Activated CD4-positive, alpha-beta T cell treated with anti-CD3 and anti-CD28 coated beads, Interleukin-2, amount 10 ng/mL, durations not matched to agents 7 days and 5 days (primary cell): ENCODE measurements at regions not wholly inside any gene's neighbourhood (a gene's known extent, or its start where the extent isn't known, plus 50 kb on each side); places are given as distances from the start of the nearest gene placed in this dataset.

Experiments used
- CTCF ChIA-PET: fragments of 350-600 bp; sonication (Branson Sonifier 250); formaldehyde crosslinking; loops from one replicate; lab custom pipeline; 2021; ENCODE audit warnings: antibody characterized with exemption; lab: Charles Lee
- POLR2A ChIA-PET: fragments of 350-600 bp; sonication (Branson Sonifier 250); formaldehyde crosslinking; loops from one replicate; lab custom pipeline; 2021; ENCODE audit warnings: antibody characterized with exemption; lab: Charles Lee
- DNase-seq: peaks from one replicate; pipeline ENCODE4 v3.0.0-alpha.2; 2020
- H3K27ac Mint-ChIP-seq: one replicate; pipeline ENCODE4 v1.8.0; 2021; ENCODE audit warnings: mild to moderate bottlenecking, moderate library complexity, mixed read lengths
- H3K27me3 Mint-ChIP-seq: one replicate; pipeline ENCODE4 v1.8.0; 2021; ENCODE audit warnings: mixed read lengths
- H3K36me3 Mint-ChIP-seq: one replicate; pipeline ENCODE4 v1.8.0; 2021; ENCODE audit warnings: low read depth, mixed read lengths
- H3K4me1 Mint-ChIP-seq: one replicate; pipeline ENCODE4 v1.8.0; 2021; ENCODE audit warnings: mixed read lengths
- H3K4me3 Mint-ChIP-seq: one replicate; pipeline ENCODE4 v1.8.0; 2021; ENCODE audit warnings: mild to moderate bottlenecking, moderate library complexity, mixed read lengths
- H3K9me3 Mint-ChIP-seq: one replicate; pipeline ENCODE4 v1.8.0; 2021; ENCODE audit warnings: mixed read lengths

GRCh38 chr14:57943541-57943940 is 77.6 kb upstream of the SLC35F4 start:
- H3K36me3 Mint-ChIP-seq = no peaks in the 10 kb centered on the region
- peaks cover 3% of the 10 kb centered on the region for H3K27me3 Mint-ChIP-seq
- ChIA-PET POLR2A (no interaction called here), CTCF (no interaction called here)
- no peaks in the 10 kb centered on the region for H3K9me3 Mint-ChIP-seq
- no peak overlapping the region for H3K27ac Mint-ChIP-seq
- no peak overlapping the region for H3K4me3 Mint-ChIP-seq
- no peak for DNase-seq
- H3K4me1 Mint-ChIP-seq = no peaks in the 10 kb centered on the region

GRCh38 chr14:57943038-57943437 is 77.1 kb upstream of the SLC35F4 start:
- no peaks in the 10 kb centered on the region for H3K9me3 Mint-ChIP-seq
- POLR2A ChIA-PET = no interaction called here
- no peaks in the 10 kb centered on the region for H3K4me1 Mint-ChIP-seq
- no peak overlapping the region for H3K4me3 Mint-ChIP-seq
- no peak for DNase-seq
- peaks cover 3% of the 10 kb centered on the region for H3K27me3 Mint-ChIP-seq
- no peaks in the 10 kb centered on the region for H3K36me3 Mint-ChIP-seq
- CTCF ChIA-PET = no interaction called here
- no peak overlapping the region for H3K27ac Mint-ChIP-seq

- no peak overlapping the region for H3K4me3 Mint-ChIP-seq
- ChIA-PET CTCF (no interaction called here), POLR2A (no interaction called here)
- no peak for DNase-seq
- H3K27ac Mint-ChIP-seq = no peak overlapping the region
- no peaks in the 10 kb centered on the region for H3K36me3 Mint-ChIP-seq
- no peaks in the 10 kb centered on the region for H3K4me1 Mint-ChIP-seq
- H3K9me3 Mint-ChIP-seq = no peaks in the 10 kb centered on the region
- no peaks in the 10 kb centered on the region for H3K27me3 Mint-ChIP-seq
These were observed 73.2 kb upstream of the SLC35F4 start for GRCh38 chr14:57939084-57939483.

DNA sequence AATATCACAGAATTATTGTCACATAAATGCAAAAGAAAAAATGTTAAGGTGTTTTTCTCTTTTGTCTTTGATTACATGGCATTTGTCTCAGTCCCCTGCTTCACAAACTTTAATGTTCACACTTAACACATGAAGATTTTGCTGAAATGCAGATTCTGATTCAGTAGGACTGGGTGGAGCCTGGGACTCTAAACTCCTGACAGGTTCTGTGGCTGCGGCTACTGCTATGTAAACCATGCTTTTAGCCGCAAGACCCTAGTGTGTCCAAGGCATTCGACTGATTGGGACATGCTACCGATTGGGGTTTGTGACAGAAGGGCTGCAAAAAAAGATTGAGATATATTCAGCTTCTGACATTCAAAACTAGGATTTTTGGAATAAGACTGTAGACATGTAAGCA is 72.6 kb upstream of the SLC35F4 start:
- DNase-seq = no peak
- no peak overlapping the region for H3K4me3 Mint-ChIP-seq
- CTCF ChIA-PET = no interaction called here
- H3K4me1 Mint-ChIP-seq = no peaks in the 10 kb centered on the region
- no peaks in the 10 kb centered on the region for H3K36me3 Mint-ChIP-seq
- no peaks in the 10 kb centered on the region for H3K27me3 Mint-ChIP-seq
- POLR2A ChIA-PET = no interaction called here
- H3K9me3 Mint-ChIP-seq = no peaks in the 10 kb centered on the region
- H3K27ac Mint-ChIP-seq = no peak overlapping the region

- H3K4me1 Mint-ChIP-seq = no peaks in the 10 kb centered on the region
- H3K4me3 Mint-ChIP-seq = no peak overlapping the region
- DNase-seq = no peak
- H3K27ac Mint-ChIP-seq = no peak overlapping the region
- CTCF ChIA-PET = no interaction called here
- H3K9me3 Mint-ChIP-seq = no peaks in the 10 kb centered on the region
- no peaks in the 10 kb centered on the region for H3K36me3 Mint-ChIP-seq
- no peaks in the 10 kb centered on the region for H3K27me3 Mint-ChIP-seq
- POLR2A ChIA-PET = no interaction called here
These were observed 71.8 kb upstream of the SLC35F4 start for GRCh38 chr14:57937676-57938075.

DNA sequence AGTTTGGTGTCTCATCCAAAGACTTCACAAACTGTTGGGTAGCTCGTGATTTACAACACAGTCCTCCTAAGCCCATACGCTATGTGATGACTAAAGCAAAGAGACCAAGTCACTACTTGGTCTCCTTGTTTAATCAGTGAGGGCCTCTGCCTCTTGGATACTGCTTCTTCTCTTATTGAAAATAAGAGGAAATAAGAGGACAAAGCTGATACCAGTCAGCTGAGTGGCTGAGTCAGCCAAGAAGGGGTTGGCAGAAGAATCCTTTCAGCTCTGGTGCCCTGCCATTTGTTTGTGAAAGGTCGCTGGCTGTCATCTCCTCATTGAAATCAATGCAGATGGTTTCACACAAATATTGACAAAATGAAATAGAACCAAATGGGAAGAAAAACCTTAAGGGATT is 67.5 kb upstream of the SLC35F4 start:
- Mint-ChIP-seq H3K9me3 (no peaks in the 10 kb centered on the region), H3K4me1 (no peaks in the 10 kb centered on the region), H3K27me3 (no peaks in the 10 kb centered on the region), H3K4me3 (no peak overlapping the region), H3K36me3 (no peaks in the 10 kb centered on the region), H3K27ac (no peak overlapping the region)
- no peak for DNase-seq
- ChIA-PET POLR2A (no interaction called here), CTCF (no interaction called here)

GRCh38 chr14:57930241-57930975 is 64.5 kb upstream of the SLC35F4 start:
- H3K4me1 Mint-ChIP-seq = no peaks in the 10 kb centered on the region
- H3K9me3 Mint-ChIP-seq = no peaks in the 10 kb centered on the region
- POLR2A ChIA-PET = no interaction called here
- H3K36me3 Mint-ChIP-seq = no peaks in the 10 kb centered on the region
- H3K27me3 Mint-ChIP-seq = no peaks in the 10 kb centered on the region
- no peak overlapping the region for H3K4me3 Mint-ChIP-seq
- no peak for DNase-seq
- CTCF ChIA-PET = no interaction called here
- H3K27ac Mint-ChIP-seq = no peak overlapping the region

DNA sequence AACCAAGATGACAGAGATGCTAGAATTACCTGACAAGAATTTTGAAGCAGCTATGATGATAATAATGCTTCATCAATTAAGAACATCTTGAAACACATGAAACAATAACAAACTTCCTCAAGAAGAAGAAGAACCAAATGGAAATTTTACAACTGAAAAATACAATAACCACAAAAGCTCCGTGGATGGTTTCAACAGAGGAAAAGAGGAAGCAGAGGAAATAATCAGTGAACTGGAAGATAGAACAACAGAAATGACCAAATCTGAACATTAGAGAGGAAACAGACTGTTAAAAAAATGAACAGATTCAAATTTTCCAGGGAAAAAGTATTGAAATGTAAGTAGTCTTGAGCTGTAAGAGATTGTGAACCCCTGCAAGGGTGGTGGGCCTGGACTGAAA is 62.8 kb upstream of the SLC35F4 start:
- Mint-ChIP-seq H3K4me1 (no peaks in the 10 kb centered on the region), H3K9me3 (no peaks in the 10 kb centered on the region)

GRCh38 chr14:57921377-57921776 is 55.5 kb upstream of the SLC35F4 start:
- ChIA-PET CTCF (interaction anchor here (1.4 kb wide), 1 partner anchor 13 kb away, joined by 3 read pairs; no protein-coding TSS in a partner anchor), POLR2A (no interaction called here)
- Mint-ChIP-seq H3K4me3 (no peak overlapping the region), H3K36me3 (no peaks in the 10 kb centered on the region), H3K27ac (no peak overlapping the region), H3K4me1 (no peaks in the 10 kb centered on the region), H3K27me3 (no peaks in the 10 kb centered on the region), H3K9me3 (peaks cover 5% of the 10 kb centered on the region)
- DNase-seq = no peak

More for the DNA sequence above, 62.8 kb upstream of the SLC35F4 start:
- Mint-ChIP-seq H3K36me3 (no peaks in the 10 kb centered on the region), H3K4me3 (no peak overlapping the region), H3K27me3 (no peaks in the 10 kb centered on the region), H3K27ac (no peak overlapping the region)
- DNase-seq = no peak
- POLR2A ChIA-PET = no interaction called here
- CTCF ChIA-PET = no interaction called here

DNA sequence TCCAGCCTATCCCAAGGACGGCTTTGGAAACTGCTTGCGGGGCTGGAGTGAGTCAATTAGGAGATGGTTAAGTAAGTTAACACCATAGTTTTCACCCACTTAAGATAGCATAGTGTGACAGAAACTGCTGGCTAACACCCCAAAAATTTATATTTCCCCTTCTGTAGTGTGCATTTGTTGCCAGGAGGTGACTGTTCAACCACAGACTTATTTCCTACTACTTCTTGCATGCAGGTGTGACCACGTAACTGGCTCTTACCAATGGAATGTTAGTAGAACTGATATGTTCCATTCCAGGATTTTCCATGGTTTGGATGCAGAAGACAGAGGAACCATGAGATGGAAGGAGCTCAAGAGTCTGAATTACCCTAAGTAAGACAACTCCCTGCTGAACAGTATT is 52.9 kb upstream of the SLC35F4 start:
- CTCF ChIA-PET = no interaction called here

More for the DNA sequence above, 52.9 kb upstream of the SLC35F4 start:
- Mint-ChIP-seq H3K36me3 (no peaks in the 10 kb centered on the region), H3K27ac (no peak overlapping the region), H3K27me3 (no peaks in the 10 kb centered on the region), H3K9me3 (peaks cover 5% of the 10 kb centered on the region), H3K4me1 (no peaks in the 10 kb centered on the region), H3K4me3 (no peak overlapping the region)
- POLR2A ChIA-PET = no interaction called here
- DNase-seq = no peak
